K562 (cell line): ENCODE measurements at regions not wholly inside any gene's neighbourhood (a gene's known extent, or its start where the extent isn't known, plus 50 kb on each side); places are given as distances from the start of the nearest gene placed in this dataset.

Experiments used
- ATAC-seq: fragments of 200-7000 bp; cut with Tn5 transposase; 3 replicates; pipeline ENCODE4 v1.9.1; 2020; ENCODE audit warnings: moderate library complexity
- BruUV-seq: library from RNA; stranded (reverse); fragments of 400-500 nt; replicated peaks from 2 replicates; lab custom pipeline; 2021; lab: Mats Ljungman, UMichigan
- CTCF ChIA-PET: fragments of 300-600 bp; formaldehyde crosslinking; extraction: SDS; loops from one replicate; lab custom pipeline; 2021; ENCODE audit warnings: low intra/inter-chr PET ratio; lab: Yijun Ruan, JAX
- POLR2A ChIA-PET: fragments of 300-600, 350-650 bp; sonication (Branson Sonifier 250); formaldehyde crosslinking; extraction: SDS; loops from one replicate; lab custom pipeline; 2021; ENCODE audit warnings: antibody characterized with exemption, inconsistent platforms; lab: Yijun Ruan, JAX
- DNase-seq, 4 experiments: peaks; one replicate each; pipeline versions ENCODE4 v3.0.0 to v3.0.0-alpha.2; 2011 to 2018; ENCODE audit warnings: low spot score in 3 of 4, mixed read lengths in 3 of 4; ENCODE audit errors: extremely low read depth in 1 of 4
- FAIRE-seq: peaks from 2 replicates; lab custom pipeline; 2011; peaks lifted over from hg19 to GRCh38; lab: Jason Lieb, UNC
- H2AFZ ChIP-seq: 2 replicates; pipeline ENCODE4 v1.6.0; 2011; ENCODE audit warnings: low read depth, low read length, control low read depth, inconsistent platforms
- H3K27ac ChIP-seq: fragments of 200-600 bp; 3 replicates; pipeline ENCODE4 v1.8.0; 2011; ENCODE audit warnings: low read depth, mild to moderate bottlenecking, control low read depth, inconsistent platforms, low read length, moderate library complexity, mixed read lengths; ENCODE audit errors: extremely low read depth
- H3K27me3 ChIP-seq, 2 experiments: fragments of 300-600 bp in 1 of 2; 2 replicates in 1 of 2; 3 replicates in 1 of 2; pipeline versions ENCODE4 v1.6.0 to v1.8.0; 2011; ENCODE audit warnings: inconsistent platforms in 2 of 2, low read length in 2 of 2, mild to moderate bottlenecking in 1 of 2, mixed read lengths in 1 of 2, moderate library complexity in 1 of 2; ENCODE audit not compliant: control insufficient read depth in 2 of 2, insufficient read depth in 2 of 2
- H3K36me3 ChIP-seq: fragments of 300-600 bp; 3 replicates; pipeline ENCODE4 v1.8.0; 2011; ENCODE audit warnings: mild to moderate bottlenecking, low read length, inconsistent platforms; ENCODE audit not compliant: control insufficient read depth, insufficient read depth
- H3K4me1 ChIP-seq, 2 experiments: fragments of 200-600 bp in 1 of 2; replicated peaks in 1 of 2; 2 replicates in 1 of 2; 3 replicates in 1 of 2; pipeline versions ENCODE4 v1.5.1 to v1.8.0; 2011; ENCODE audit warnings: inconsistent platforms in 2 of 2, low read length in 2 of 2, mild to moderate bottlenecking in 1 of 2, mixed read lengths in 1 of 2, moderate library complexity in 1 of 2; ENCODE audit not compliant: control insufficient read depth in 2 of 2, insufficient read depth in 2 of 2
- H3K4me2 ChIP-seq: 2 replicates; pipeline ENCODE4 v1.6.1; 2011; ENCODE audit warnings: low read length, control low read depth, inconsistent platforms, mixed read lengths; ENCODE audit not compliant: insufficient read depth
- H3K4me3 ChIP-seq: fragments of 200-600 bp; sonication (generic), shearing (Covaris generic); 2 replicates; pipeline ENCODE4 v1.5.1; 2016; ENCODE audit warnings: control low read depth, inconsistent platforms
- H3K79me2 ChIP-seq: fragments of 200-600 bp; 3 replicates; pipeline ENCODE4 v1.8.0; 2011; ENCODE audit warnings: low read length, inconsistent platforms; ENCODE audit not compliant: control insufficient read depth, insufficient read depth
- H3K9ac ChIP-seq, 2 experiments: 2 replicates each; pipeline versions ENCODE4 v1.6.0 to v1.6.1; 2011; ENCODE audit warnings: low read depth in 2 of 2, low read length in 2 of 2, control low read depth in 1 of 2, inconsistent platforms in 1 of 2, mild to moderate bottlenecking in 1 of 2, mixed read lengths in 1 of 2; ENCODE audit not compliant: insufficient read depth in 1 of 2
- H3K9me1 ChIP-seq: one replicate; pipeline ENCODE4 v1.6.0; 2011; ENCODE audit warnings: inconsistent platforms, mild to moderate bottlenecking, low read length, moderate library complexity; ENCODE audit not compliant: control insufficient read depth, insufficient read depth
- H3K9me3 ChIP-seq: replicated peaks from 2 replicates; pipeline ENCODE4 v1.5.1; 2011; ENCODE audit warnings: low read depth, low read length, inconsistent platforms; ENCODE audit not compliant: control insufficient read depth, insufficient read depth
- H4K20me1 ChIP-seq: replicated peaks from 2 replicates; pipeline ENCODE4 v1.6.1; 2011; ENCODE audit warnings: low read length, inconsistent platforms, mixed read lengths; ENCODE audit not compliant: control insufficient read depth, insufficient read depth
- CREM ChIP-seq: IDR thresholded peaks from 2 replicates; pipeline ENCODE4 v1.6.1; 2014; ENCODE audit warnings: antibody characterized with exemption, low read depth
- RFX5 ChIP-seq: IDR thresholded peaks from 2 replicates; pipeline ENCODE4 v1.6.1; 2011; ENCODE audit warnings: low read depth, mild to moderate bottlenecking, improper control_type of control experiment, low read length
- TEAD1 ChIP-seq, 2 experiments: fragments of 450-650 bp in 1 of 2; sonication (generic) in 1 of 2; formaldehyde crosslinking; IDR thresholded peaks; 2 replicates each; pipeline versions ENCODE4 v1.4.0 to v1.8.0; 2020 to 2022; ENCODE audit warnings: mild to moderate bottlenecking in 2 of 2, missing genetic modification reagents in 1 of 2
- TEAD2 ChIP-seq: fragments of 450-650 bp; IDR thresholded peaks from 2 replicates; pipeline ENCODE4 v1.6.1; 2016; ENCODE audit warnings: missing genetic modification characterization, control low read depth, missing compliant biosample characterization
- TGIF2 ChIP-seq: sonication (generic); formaldehyde crosslinking; IDR thresholded peaks from 2 replicates; pipeline ENCODE4 v1.8.1; 2022; ENCODE audit warnings: mild to moderate bottlenecking, missing genetic modification reagents, moderate library complexity
- ZFP1 ChIP-seq: fragments of 450-650 bp; formaldehyde crosslinking; IDR thresholded peaks from 2 replicates; pipeline ENCODE4 v1.4.0; 2020; ENCODE audit warnings: mild to moderate bottlenecking, mixed read lengths
- ZNF217 ChIP-seq: sonication (generic); formaldehyde crosslinking; IDR thresholded peaks from 2 replicates; pipeline ENCODE4 v1.8.0; 2022; ENCODE audit warnings: mild to moderate bottlenecking, missing genetic modification reagents
- ZNF311 ChIP-seq: fragments of 250-450 bp; sonication (Bioruptor Pico); IDR thresholded peaks from 2 replicates; pipeline ENCODE4 v1.4.0; 2020; ENCODE audit warnings: mild to moderate bottlenecking, moderate library complexity
- ZNF79 ChIP-seq: fragments of 250-450 bp; sonication (Bioruptor Pico); IDR thresholded peaks from 2 replicates; pipeline ENCODE4 v1.4.0; 2020; ENCODE audit warnings: low read depth, mild to moderate bottlenecking, moderate library complexity
- WGBS: fragments of 100-300 bp; shearing (Covaris generic); methylation state at CpG from one replicate; pipeline ENCODE4 v1.1.6; 2016; ENCODE audit warnings: low coverage, mixed read lengths; ENCODE audit not compliant: insufficient coverage; ENCODE audit errors: missing lambda C conversion rate; 5-methylcytosine and 5-hydroxymethylcytosine counted together
- in situ Hi-C: fragments of 300-500 bp; cut with MboI; formaldehyde crosslinking; loops from 4 replicates; pipeline ENCODE4 v1.15.0; 2018; ENCODE audit warnings: inconsistent platforms, mixed read lengths
- intact Hi-C: fragments of 100-400 bp; cut with micrococcal nuclease; formaldehyde crosslinking; loops from 2 replicates; pipeline ENCODE4 v1.14.2; 2022
- TF ChIP-seq, protein P1 (sequence below): sonication (generic); formaldehyde crosslinking; IDR thresholded peaks from 2 replicates; pipeline ENCODE4 v1.8.0; 2022; ENCODE audit warnings: mild to moderate bottlenecking, missing genetic modification reagents
- TF ChIP-seq, protein P2 (sequence below), 2 experiments: fragments of 450-650 bp; IDR thresholded peaks; 2 replicates each; pipeline ENCODE4 v1.6.1; 2018; ENCODE audit warnings: mild to moderate bottlenecking in 2 of 2, low read depth in 1 of 2; ENCODE audit not compliant: partially characterized antibody in 2 of 2
- TF ChIP-seq, protein P3 (sequence below): fragments of 250-450 bp; sonication (Bioruptor Pico); IDR thresholded peaks from 2 replicates; pipeline ENCODE4 v1.8.0; 2021; ENCODE audit warnings: moderate library complexity, mild to moderate bottlenecking, inconsistent platforms

DNA sequence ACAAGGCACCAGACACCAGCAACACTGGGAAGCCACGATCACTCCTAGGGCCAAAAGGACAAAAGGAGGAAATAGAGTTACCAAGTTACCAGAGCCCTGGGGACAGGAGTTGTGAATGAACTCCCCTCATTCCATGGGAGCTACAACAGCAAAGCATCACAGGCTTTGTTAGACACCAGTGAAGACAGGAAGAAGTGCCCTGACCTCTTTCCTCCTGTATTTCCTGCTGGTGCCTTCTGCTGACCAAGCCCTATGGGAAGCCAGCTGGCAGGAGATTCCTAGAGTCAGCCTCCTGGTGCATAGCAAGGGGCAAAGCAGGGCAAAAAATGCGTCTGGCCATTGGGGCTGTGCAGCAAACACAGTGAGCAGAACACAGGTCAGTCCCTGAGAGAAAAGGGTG, 374.7 kb downstream of the ZSWIM6 start:
- in situ Hi-C loops (no loop called here), intact Hi-C loops (no loop called here)
- Histone ChIP-seq H3K27me3 (peaks cover 0 to 2% of the 10 kb centered on the region in 2 experiments; a peak in 2 of 5 replicates), H3K9me1 (no peaks in the 10 kb centered on the region), H3K79me2 (no peaks in the 10 kb centered on the region), H3K9me3 (no peaks in the 10 kb centered on the region), H3K27ac (no peak overlapping the region), H3K4me1 (no peaks in the 10 kb centered on the region), H3K9ac (no peak overlapping the region), H3K4me2 (no peak overlapping the region), H3K4me3 (no peak overlapping the region), H3K36me3 (no peaks in the 10 kb centered on the region), H2AFZ (no peak overlapping the region), H4K20me1 (no peaks in the 10 kb centered on the region)
- ChIA-PET CTCF (no interaction called here), POLR2A (no interaction called here)
- DNase-seq, result no peak
- BruUV-seq, result no TSS peak
- 0% methylated on average over 2 of the region's 2 CpGs for WGBS
- TF ChIP-seq CREM, result no peak
- TF ChIP-seq, protein P1, sequence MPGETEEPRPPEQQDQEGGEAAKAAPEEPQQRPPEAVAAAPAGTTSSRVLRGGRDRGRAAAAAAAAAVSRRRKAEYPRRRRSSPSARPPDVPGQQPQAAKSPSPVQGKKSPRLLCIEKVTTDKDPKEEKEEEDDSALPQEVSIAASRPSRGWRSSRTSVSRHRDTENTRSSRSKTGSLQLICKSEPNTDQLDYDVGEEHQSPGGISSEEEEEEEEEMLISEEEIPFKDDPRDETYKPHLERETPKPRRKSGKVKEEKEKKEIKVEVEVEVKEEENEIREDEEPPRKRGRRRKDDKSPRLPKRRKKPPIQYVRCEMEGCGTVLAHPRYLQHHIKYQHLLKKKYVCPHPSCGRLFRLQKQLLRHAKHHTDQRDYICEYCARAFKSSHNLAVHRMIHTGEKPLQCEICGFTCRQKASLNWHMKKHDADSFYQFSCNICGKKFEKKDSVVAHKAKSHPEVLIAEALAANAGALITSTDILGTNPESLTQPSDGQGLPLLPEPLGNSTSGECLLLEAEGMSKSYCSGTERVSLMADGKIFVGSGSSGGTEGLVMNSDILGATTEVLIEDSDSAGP, result no peak
- TF ChIP-seq ZFP1, result no peak
- no peak for TF ChIP-seq ZNF217 (CRISPR knock-in tag)
- TF ChIP-seq, protein P2, sequence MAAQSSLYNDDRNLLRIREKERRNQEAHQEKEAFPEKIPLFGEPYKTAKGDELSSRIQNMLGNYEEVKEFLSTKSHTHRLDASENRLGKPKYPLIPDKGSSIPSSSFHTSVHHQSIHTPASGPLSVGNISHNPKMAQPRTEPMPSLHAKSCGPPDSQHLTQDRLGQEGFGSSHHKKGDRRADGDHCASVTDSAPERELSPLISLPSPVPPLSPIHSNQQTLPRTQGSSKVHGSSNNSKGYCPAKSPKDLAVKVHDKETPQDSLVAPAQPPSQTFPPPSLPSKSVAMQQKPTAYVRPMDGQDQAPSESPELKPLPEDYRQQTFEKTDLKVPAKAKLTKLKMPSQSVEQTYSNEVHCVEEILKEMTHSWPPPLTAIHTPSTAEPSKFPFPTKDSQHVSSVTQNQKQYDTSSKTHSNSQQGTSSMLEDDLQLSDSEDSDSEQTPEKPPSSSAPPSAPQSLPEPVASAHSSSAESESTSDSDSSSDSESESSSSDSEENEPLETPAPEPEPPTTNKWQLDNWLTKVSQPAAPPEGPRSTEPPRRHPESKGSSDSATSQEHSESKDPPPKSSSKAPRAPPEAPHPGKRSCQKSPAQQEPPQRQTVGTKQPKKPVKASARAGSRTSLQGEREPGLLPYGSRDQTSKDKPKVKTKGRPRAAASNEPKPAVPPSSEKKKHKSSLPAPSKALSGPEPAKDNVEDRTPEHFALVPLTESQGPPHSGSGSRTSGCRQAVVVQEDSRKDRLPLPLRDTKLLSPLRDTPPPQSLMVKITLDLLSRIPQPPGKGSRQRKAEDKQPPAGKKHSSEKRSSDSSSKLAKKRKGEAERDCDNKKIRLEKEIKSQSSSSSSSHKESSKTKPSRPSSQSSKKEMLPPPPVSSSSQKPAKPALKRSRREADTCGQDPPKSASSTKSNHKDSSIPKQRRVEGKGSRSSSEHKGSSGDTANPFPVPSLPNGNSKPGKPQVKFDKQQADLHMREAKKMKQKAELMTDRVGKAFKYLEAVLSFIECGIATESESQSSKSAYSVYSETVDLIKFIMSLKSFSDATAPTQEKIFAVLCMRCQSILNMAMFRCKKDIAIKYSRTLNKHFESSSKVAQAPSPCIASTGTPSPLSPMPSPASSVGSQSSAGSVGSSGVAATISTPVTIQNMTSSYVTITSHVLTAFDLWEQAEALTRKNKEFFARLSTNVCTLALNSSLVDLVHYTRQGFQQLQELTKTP (IDR thresholded peaks at IDR 0.05; ENCODE audit: low read depth in 1 of 2, partially characterized antibody in 2 of 2), result no peak
- no peak for TF ChIP-seq TEAD1 (CRISPR knock-in tag; IDR thresholded peaks at IDR 0.05)
- TF ChIP-seq ZNF79 (CRISPR knock-in tag), result no peak
- TF ChIP-seq TEAD2, result no peak
- no peak for TF ChIP-seq TGIF2
- TF ChIP-seq, protein P3, sequence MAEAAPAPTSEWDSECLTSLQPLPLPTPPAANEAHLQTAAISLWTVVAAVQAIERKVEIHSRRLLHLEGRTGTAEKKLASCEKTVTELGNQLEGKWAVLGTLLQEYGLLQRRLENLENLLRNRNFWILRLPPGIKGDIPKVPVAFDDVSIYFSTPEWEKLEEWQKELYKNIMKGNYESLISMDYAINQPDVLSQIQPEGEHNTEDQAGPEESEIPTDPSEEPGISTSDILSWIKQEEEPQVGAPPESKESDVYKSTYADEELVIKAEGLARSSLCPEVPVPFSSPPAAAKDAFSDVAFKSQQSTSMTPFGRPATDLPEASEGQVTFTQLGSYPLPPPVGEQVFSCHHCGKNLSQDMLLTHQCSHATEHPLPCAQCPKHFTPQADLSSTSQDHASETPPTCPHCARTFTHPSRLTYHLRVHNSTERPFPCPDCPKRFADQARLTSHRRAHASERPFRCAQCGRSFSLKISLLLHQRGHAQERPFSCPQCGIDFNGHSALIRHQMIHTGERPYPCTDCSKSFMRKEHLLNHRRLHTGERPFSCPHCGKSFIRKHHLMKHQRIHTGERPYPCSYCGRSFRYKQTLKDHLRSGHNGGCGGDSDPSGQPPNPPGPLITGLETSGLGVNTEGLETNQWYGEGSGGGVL, result no peak
- TF ChIP-seq ZNF311 (CRISPR knock-in tag), result no peak
- TF ChIP-seq RFX5, result no peak
- ATAC-seq, result no peak
- FAIRE-seq, result no peak
